H1 (cell line): ENCODE measurements at regions not wholly inside any gene's neighbourhood (a gene's known extent, or its start where the extent isn't known, plus 50 kb on each side); places are given as distances from the start of the nearest gene placed in this dataset.

Experiments
- CTCF ChIA-PET: fragments of 300-600 bp; sonication (Branson Sonifier 250); formaldehyde crosslinking; loops from one replicate; lab custom pipeline; 2021; ENCODE audit not compliant: partially characterized antibody; lab: Charles Lee
- POLR2A ChIA-PET: fragments of 300-600 bp; sonication (Branson Sonifier 250); formaldehyde crosslinking; loops from one replicate; lab custom pipeline; 2021; ENCODE audit warnings: inconsistent platforms; ENCODE audit not compliant: partially characterized antibody; lab: Charles Lee
- DNase-seq, 2 experiments: peaks; one replicate each; pipeline versions ENCODE4 v3.0.0 to v3.0.0-alpha.2; 2010 to 2022; ENCODE audit warnings: low spot score in 2 of 2, low read depth in 1 of 2, mixed read lengths in 1 of 2
- FAIRE-seq: peaks from 2 replicates; lab custom pipeline; 2011; peaks lifted over from hg19 to GRCh38; lab: Jason Lieb, UNC
- H2AFZ ChIP-seq: 2 replicates; pipeline ENCODE4 v1.8.1; 2012; ENCODE audit warnings: low read length, inconsistent platforms
- H2AK5ac ChIP-seq: 2 replicates; pipeline ENCODE4 v1.6.1; 2013; ENCODE audit warnings: low read depth, low read length
- H2BK120ac ChIP-seq: replicated peaks from 2 replicates; pipeline ENCODE3; 2013; ENCODE audit warnings: low read depth, low read length, inconsistent platforms
- H2BK12ac ChIP-seq: 2 replicates; pipeline ENCODE4 v1.6.1; 2013; ENCODE audit warnings: low read depth, low read length
- H2BK15ac ChIP-seq: 2 replicates; pipeline ENCODE4 v1.6.1; 2013; ENCODE audit warnings: low read length
- H2BK20ac ChIP-seq: 2 replicates; pipeline ENCODE4 v1.6.1; 2013; ENCODE audit warnings: low read length
- H2BK5ac ChIP-seq: 2 replicates; pipeline ENCODE4 v1.6.1; 2013; ENCODE audit warnings: low read depth, low read length
- H3K14ac ChIP-seq: 2 replicates; pipeline ENCODE4 v1.6.1; 2013; ENCODE audit warnings: inconsistent platforms; ENCODE audit not compliant: insufficient read length
- H3K18ac ChIP-seq: 2 replicates; pipeline ENCODE4 v1.6.1; 2013; ENCODE audit warnings: low read length; ENCODE audit errors: extremely low read depth
- H3K23ac ChIP-seq: 2 replicates; pipeline ENCODE4 v1.6.1; 2013; ENCODE audit warnings: inconsistent platforms; ENCODE audit not compliant: insufficient read length
- H3K23me2 ChIP-seq: 2 replicates; pipeline ENCODE4 v1.6.1; 2013; ENCODE audit warnings: low read depth, low read length
- H3K27ac ChIP-seq: 2 replicates; pipeline ENCODE4 v1.6.1; 2011; ENCODE audit warnings: low read depth, low read length, inconsistent platforms
- H3K27me3 ChIP-seq, 4 experiments: replicated peaks in 1 of 4; 1 replicate in 1 of 4; 2 replicates in 3 of 4; pipeline versions ENCODE4 v1.6.1 to v1.8.1; 2011 to 2013; ENCODE audit warnings: low read length in 3 of 4, mild to moderate bottlenecking in 3 of 4, inconsistent platforms in 2 of 4, mixed read lengths in 2 of 4, moderate library complexity in 1 of 4; ENCODE audit not compliant: control insufficient read depth in 3 of 4, insufficient read depth in 3 of 4; ENCODE audit errors: extremely low read depth in 1 of 4
- H3K36me3 ChIP-seq, 4 experiments: 2 replicates each; pipeline versions ENCODE4 v1.6.1 to v1.8.1; 2011 to 2013; ENCODE audit warnings: mild to moderate bottlenecking in 4 of 4, low read length in 3 of 4, moderate library complexity in 2 of 4, control low read depth in 1 of 4, inconsistent platforms in 1 of 4; ENCODE audit not compliant: insufficient read depth in 4 of 4, control insufficient read depth in 2 of 4
- H3K4ac ChIP-seq: replicated peaks from 2 replicates; pipeline ENCODE3; 2013; ENCODE audit warnings: low read length, low read depth, mixed read lengths, inconsistent platforms; ENCODE audit not compliant: insufficient read length
- H3K4me1 ChIP-seq, 4 experiments: replicated peaks in 1 of 4; 1 replicate in 1 of 4; 2 replicates in 3 of 4; pipeline versions ENCODE4 v1.6.1 to v1.8.1; 2011 to 2013; ENCODE audit warnings: low read length in 3 of 4, inconsistent platforms in 2 of 4, mixed read lengths in 1 of 4; ENCODE audit not compliant: insufficient read depth in 4 of 4, control insufficient read depth in 3 of 4
- H3K4me2 ChIP-seq, 2 experiments: 2 replicates each; pipeline versions ENCODE4 v1.6.1 to v1.8.1; 2011 to 2013; ENCODE audit warnings: low read depth in 2 of 2, low read length in 2 of 2, control low read depth in 1 of 2, inconsistent platforms in 1 of 2, mild to moderate bottlenecking in 1 of 2; ENCODE audit not compliant: insufficient read depth in 1 of 2
- H3K4me3 ChIP-seq, 4 experiments: fragments of 200-600, 300-600 bp in 1 of 4; sonication (generic), shearing (Covaris generic), sonication (Bioruptor Twin) in 1 of 4; 2 replicates each; pipeline versions ENCODE4 v1.5.1 to v1.8.1; 2011 to 2016; ENCODE audit warnings: low read length in 4 of 4, low read depth in 3 of 4, control low read depth in 2 of 4, inconsistent platforms in 2 of 4, mild to moderate bottlenecking in 2 of 4, mixed read lengths in 1 of 4, moderate library complexity in 1 of 4; ENCODE audit not compliant: insufficient read depth in 2 of 4; ENCODE audit errors: extremely low read depth in 1 of 4
- H3K56ac ChIP-seq: replicated peaks from 2 replicates; pipeline ENCODE3; 2013; ENCODE audit warnings: low read depth, mild to moderate bottlenecking, mixed read lengths, low read length, inconsistent platforms; ENCODE audit not compliant: insufficient read length
- H3K79me1 ChIP-seq: 2 replicates; pipeline ENCODE4 v1.6.1; 2013; ENCODE audit warnings: low read depth, low read length, control low read depth
- H3K79me2 ChIP-seq, 2 experiments: 2 replicates each; pipeline versions ENCODE4 v1.6.1 to v1.8.1; 2012 to 2013; ENCODE audit warnings: low read length in 2 of 2, mild to moderate bottlenecking in 2 of 2, inconsistent platforms in 1 of 2; ENCODE audit not compliant: insufficient read depth in 2 of 2, control insufficient read depth in 1 of 2
- H3K9ac ChIP-seq, 4 experiments: replicated peaks in 1 of 4; 1 replicate in 1 of 4; 2 replicates in 3 of 4; pipeline versions ENCODE4 v1.6.1 to v1.8.1; 2011 to 2013; ENCODE audit warnings: low read depth in 3 of 4, low read length in 3 of 4, control low read depth in 2 of 4, mild to moderate bottlenecking in 2 of 4, moderate library complexity in 2 of 4, inconsistent platforms in 1 of 4; ENCODE audit errors: extremely low read depth in 1 of 4
- H3K9me3 ChIP-seq, 2 experiments: 2 replicates each; pipeline versions ENCODE4 v1.6.1 to v1.8.1; 2012 to 2013; ENCODE audit warnings: mild to moderate bottlenecking in 2 of 2, moderate library complexity in 2 of 2, control low read depth in 1 of 2, inconsistent platforms in 1 of 2, low read depth in 1 of 2, low read length in 1 of 2, mixed read lengths in 1 of 2; ENCODE audit not compliant: insufficient read depth in 2 of 2
- H4K20me1 ChIP-seq, 2 experiments: replicated peaks in 1 of 2; 2 replicates each; pipeline versions ENCODE3 to v1.8.1; 2011 to 2013; ENCODE audit warnings: inconsistent platforms in 2 of 2, low read length in 2 of 2, mild to moderate bottlenecking in 1 of 2; ENCODE audit not compliant: insufficient read depth in 2 of 2, control insufficient read depth in 1 of 2
- H4K5ac ChIP-seq: 2 replicates; pipeline ENCODE4 v1.6.1; 2013; ENCODE audit warnings: low read length, low read depth, mixed read lengths, inconsistent platforms; ENCODE audit not compliant: insufficient read length
- H4K8ac ChIP-seq: 2 replicates; pipeline ENCODE4 v1.8.0; 2013; ENCODE audit warnings: mild to moderate bottlenecking, moderate library complexity, low read length, inconsistent platforms; ENCODE audit not compliant: insufficient read depth; ENCODE audit errors: extremely low read depth
- H4K91ac ChIP-seq: replicated peaks from 2 replicates; pipeline ENCODE3; 2013; ENCODE audit warnings: low read length, mixed read lengths, inconsistent platforms; ENCODE audit not compliant: insufficient read length
- CTCF ChIP-seq, 3 experiments: IDR thresholded peaks; 1 replicate in 2 of 3; 2 replicates in 1 of 3; pipeline versions ENCODE4 v1.5.1 to v1.6.1; 2011; ENCODE audit warnings: low read length in 3 of 3, mild to moderate bottlenecking in 3 of 3, inconsistent platforms in 2 of 3, low read depth in 1 of 3, moderate library complexity in 1 of 3; ENCODE audit not compliant: insufficient read depth in 1 of 3; ENCODE audit errors: control extremely low read depth in 1 of 3
- E2F6 ChIP-seq: IDR thresholded peaks from 2 replicates; pipeline ENCODE4 v1.6.1; 2012; ENCODE audit warnings: inconsistent platforms
- GTF2F1 ChIP-seq: IDR thresholded peaks from 2 replicates; pipeline ENCODE4 v1.6.1; 2012; ENCODE audit warnings: low read depth, low read length, improper control_type of control experiment, borderline replicate concordance
- HDAC2 ChIP-seq, 2 experiments: fragments of 300-600 bp in 1 of 2; sonication (generic) in 1 of 2; IDR thresholded peaks; 2 replicates each; pipeline ENCODE4 v1.6.1; 2011 to 2012; ENCODE audit warnings: low read depth in 2 of 2, low read length in 2 of 2, mild to moderate bottlenecking in 2 of 2, moderate library complexity in 2 of 2, borderline replicate concordance in 1 of 2, inconsistent platforms in 1 of 2
- HDAC6 ChIP-seq: IDR thresholded peaks from one replicate; pipeline ENCODE4 v1.7.1; 2012; ENCODE audit warnings: low read depth, mild to moderate bottlenecking, inconsistent platforms, low read length, moderate library complexity
- KDM4A ChIP-seq: IDR thresholded peaks from one replicate; pipeline ENCODE4 v1.7.1; 2012; ENCODE audit warnings: low read depth, mild to moderate bottlenecking, moderate library complexity, low read length, inconsistent platforms; ENCODE audit not compliant: severe bottlenecking
- MAFK ChIP-seq: IDR thresholded peaks from 2 replicates; pipeline ENCODE4 v1.6.1; 2012; ENCODE audit warnings: low read depth, mild to moderate bottlenecking, improper control_type of control experiment, low read length
- POLR2AphosphoS5 ChIP-seq: IDR thresholded peaks from 2 replicates; pipeline ENCODE4 v1.6.1; 2011; ENCODE audit warnings: low read depth, low read length
- RAD21 ChIP-seq, 2 experiments: IDR thresholded peaks in 1 of 2; conservative IDR thresholded peaks in 1 of 2; 2 replicates each; pipeline ENCODE4 v1.6.1; 2011; ENCODE audit warnings: low read depth in 2 of 2, low read length in 2 of 2, improper control_type of control experiment in 1 of 2, inconsistent platforms in 1 of 2, mild to moderate bottlenecking in 1 of 2, moderate library complexity in 1 of 2
- SP1 ChIP-seq: IDR thresholded peaks from 2 replicates; pipeline ENCODE4 v1.6.1; 2011; ENCODE audit warnings: low read depth, low read length
- TCF12 ChIP-seq: IDR thresholded peaks from 2 replicates; pipeline ENCODE4 v1.6.1; 2011; ENCODE audit warnings: low read depth, mild to moderate bottlenecking, low read length
- WGBS, 2 experiments: shearing (Covaris generic) in 1 of 2; methylation state at CpG; one replicate each; pipeline versions ENCODE4 v1.1.6 to v1.1.7; 2013 to 2015; ENCODE audit warnings: low lambda C conversion rate in 2 of 2, mixed read lengths in 2 of 2, inconsistent platforms in 1 of 2, low coverage in 1 of 2, missing lambda C conversion rate in 1 of 2; ENCODE audit not compliant: insufficient replicate concordance in 2 of 2, insufficient coverage in 1 of 2, insufficient read length in 1 of 2; ENCODE audit errors: extremely low coverage in 1 of 2, missing lambda C conversion rate in 1 of 2; 5-methylcytosine and 5-hydroxymethylcytosine counted together

GRCh38 chr2:207281436-207281835 lies 115.7 kb upstream of the KLF7 start:
- ChIA-PET CTCF (interaction anchor here (1.0 to 1.4 kb wide), 2 partner anchors 290 to 358 kb away, joined by 3 read pairs; no protein-coding TSS in a partner anchor), POLR2A (no interaction called here)
- H3K4me1 ChIP-seq, result peaks cover 2 to 10% (median 5%) of the 10 kb centered on the region in 4 experiments; a peak in 3 of 7 replicates
- no peak overlapping the region for H3K4me2 ChIP-seq
- no peak overlapping the region for H2BK5ac ChIP-seq
- no peaks in the 10 kb centered on the region for H3K27me3 ChIP-seq
- no peak overlapping the region for H3K27ac ChIP-seq
- H2BK12ac ChIP-seq, result no peak overlapping the region
- no peak overlapping the region for H3K9ac ChIP-seq
- no peaks in the 10 kb centered on the region for H3K23me2 ChIP-seq
- no peak overlapping the region for H3K18ac ChIP-seq
- no peak overlapping the region for H4K5ac ChIP-seq
- H2AK5ac ChIP-seq, result no peak overlapping the region
- H3K4me3 ChIP-seq, result no peak overlapping the region
- H3K23ac ChIP-seq, result no peak overlapping the region
- no peak overlapping the region for H3K4ac ChIP-seq
- H4K8ac ChIP-seq, result no peak overlapping the region
- H3K14ac ChIP-seq, result no peak overlapping the region
- H4K91ac ChIP-seq, result no peak overlapping the region
- H3K56ac ChIP-seq, result no peak overlapping the region
- no peak overlapping the region for H2BK15ac ChIP-seq
- no peaks in the 10 kb centered on the region for H3K79me1 ChIP-seq
- no peak overlapping the region for H2BK20ac ChIP-seq
- H3K9me3 ChIP-seq, result no peaks in the 10 kb centered on the region
- no peaks in the 10 kb centered on the region for H4K20me1 ChIP-seq
- H2AFZ ChIP-seq, result no peak overlapping the region
- no peaks in the 10 kb centered on the region for H3K36me3 ChIP-seq
- DNase-seq (no peak), FAIRE-seq (no peak)
- no peaks in the 10 kb centered on the region for H3K79me2 ChIP-seq
- 88% methylated on average over 6 of the region's 6 CpGs; no CpG with 5 or more reads in 1 of the 2 experiments for WGBS, 2 experiments
- no peak overlapping the region for H2BK120ac ChIP-seq
- TF ChIP-seq HDAC2 (IDR thresholded peaks at IDR 0.05; ENCODE audit: borderline replicate concordance in 1 of 2, low read depth in 2 of 2, low read length in 2 of 2) (no peak), HDAC6 (no peak), GTF2F1 (no peak), MAFK (no peak), POLR2AphosphoS5 (no peak), KDM4A (no peak), RAD21 (IDR thresholded peaks at IDR 0.05 in 1 of 2, conservative IDR thresholded peaks at IDR 0.05 in 1 of 2; ENCODE audit: low read depth in 2 of 2, low read length in 2 of 2) (no peak), TCF12 (no peak), CTCF (IDR thresholded peaks at IDR 0.05; ENCODE audit: control extremely low read depth in 1 of 3, insufficient read depth in 1 of 3, low read depth in 1 of 3, low read length in 3 of 3) (no peak), E2F6 (no peak), SP1 (no peak)
